Activated CD8-positive, alpha-beta memory T cell treated with anti-CD3 and anti-CD28 coated beads for 36 hours (primary cell): ENCODE measurements at regions not wholly inside any gene's neighbourhood (a gene's known extent, or its start where the extent isn't known, plus 50 kb on each side); places are given as distances from the start of the nearest gene placed in this dataset.

Experiments
- CTCF ChIA-PET: fragments of 350-600 bp; sonication (Branson Sonifier 250); formaldehyde crosslinking; loops from one replicate; lab custom pipeline; 2021; ENCODE audit warnings: antibody characterized with exemption; lab: Charles Lee
- POLR2A ChIA-PET: fragments of 350-600 bp; sonication (Branson Sonifier 250); formaldehyde crosslinking; loops from one replicate; lab custom pipeline; 2021; ENCODE audit warnings: antibody characterized with exemption; lab: Charles Lee

GRCh38 chr22:48089601-48090331, 1327.3 kb downstream of the TBC1D22A start:
- CTCF ChIA-PET, result no interaction called here
- POLR2A ChIA-PET, result no interaction called here

DNA sequence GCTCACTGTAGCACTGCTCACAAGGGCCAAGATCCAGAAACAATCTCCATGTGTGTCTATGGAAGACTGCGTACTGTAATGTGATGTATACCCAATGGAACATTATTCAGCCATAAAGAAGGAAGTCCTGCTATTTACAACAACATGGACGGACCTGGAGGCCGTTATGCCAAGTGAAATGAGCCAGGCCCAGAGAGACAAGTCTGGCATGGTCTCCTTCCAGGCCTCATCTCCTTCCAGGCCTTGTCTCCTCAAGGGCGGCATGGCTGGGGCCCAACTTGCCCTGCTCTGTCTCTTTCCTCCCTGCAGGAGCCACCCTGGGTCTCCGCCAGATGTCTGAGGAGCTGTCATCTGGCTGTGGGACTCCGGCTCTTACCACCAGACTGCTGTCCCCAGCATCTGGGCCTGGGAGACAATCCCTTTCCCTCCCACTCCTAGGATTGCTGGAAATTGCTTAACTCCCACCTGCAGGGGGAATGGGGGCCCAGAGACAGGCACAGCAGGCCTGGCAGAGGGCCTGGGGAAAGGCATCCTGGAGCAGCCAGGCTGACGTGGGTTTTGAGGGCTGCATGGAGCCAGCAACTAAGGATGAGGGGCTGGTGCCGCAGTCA, 1326.6 kb downstream of the TBC1D22A start:
- POLR2A ChIA-PET, result no interaction called here

DNA sequence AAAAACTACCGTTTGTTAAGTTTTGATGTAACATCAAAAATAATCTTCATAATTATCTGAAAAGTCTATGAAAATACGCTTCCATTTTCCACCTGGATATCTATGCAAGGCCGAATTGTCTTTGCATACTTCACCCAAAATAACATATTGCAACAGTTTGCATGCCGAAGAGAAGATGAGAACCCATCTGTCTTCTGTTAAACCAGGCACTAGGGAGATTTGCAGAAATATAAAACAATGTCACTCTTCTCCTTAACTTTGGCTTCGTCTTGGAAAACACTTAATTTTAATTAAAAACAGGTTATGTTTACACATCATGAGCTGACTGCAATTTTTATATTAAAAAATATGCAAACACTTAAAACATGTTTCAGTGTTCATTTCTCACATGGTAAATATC, 1325.8 kb downstream of the TBC1D22A start:
- CTCF ChIA-PET, result no interaction called here
- POLR2A ChIA-PET, result no interaction called here

More for the DNA sequence above, 1326.6 kb downstream of the TBC1D22A start:
- CTCF ChIA-PET, result no interaction called here

DNA sequence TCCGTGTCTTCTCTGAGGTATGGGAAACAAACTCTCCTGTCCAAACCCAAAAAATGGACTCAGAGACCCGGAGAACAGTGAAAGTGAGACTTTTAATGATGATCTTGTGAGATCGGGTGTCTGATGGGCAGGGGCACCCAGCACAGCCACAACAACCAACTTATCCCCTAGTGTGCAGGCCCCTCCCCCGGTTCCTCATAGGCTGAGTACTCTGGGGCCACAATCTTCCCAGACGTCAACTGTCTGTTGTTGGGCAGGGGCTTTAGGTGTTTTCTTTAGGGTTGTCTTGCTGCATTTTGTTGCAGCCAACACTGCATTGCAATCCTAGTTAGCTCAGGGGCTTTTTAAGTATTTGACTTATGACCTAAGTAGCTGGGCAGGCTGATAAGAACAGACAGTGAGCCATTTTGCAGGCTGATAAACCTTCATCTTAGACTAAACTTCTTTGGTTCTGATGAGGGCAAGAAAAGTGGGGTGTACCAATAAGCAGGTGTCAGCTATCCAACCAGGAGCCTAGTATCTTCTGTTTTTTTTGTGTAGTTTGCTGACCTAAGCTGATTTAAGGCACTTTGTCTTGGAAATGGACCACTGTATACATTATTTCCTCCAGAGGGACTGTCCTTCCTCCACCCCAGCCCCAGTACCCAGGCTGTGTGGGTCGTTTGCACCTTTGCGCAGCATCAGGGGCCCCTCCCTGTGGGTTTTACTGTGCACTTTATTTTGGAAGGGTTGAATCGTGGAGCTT, 1323.6 kb downstream of the TBC1D22A start:
- POLR2A ChIA-PET, result no interaction called here
- CTCF ChIA-PET, result no interaction called here

DNA sequence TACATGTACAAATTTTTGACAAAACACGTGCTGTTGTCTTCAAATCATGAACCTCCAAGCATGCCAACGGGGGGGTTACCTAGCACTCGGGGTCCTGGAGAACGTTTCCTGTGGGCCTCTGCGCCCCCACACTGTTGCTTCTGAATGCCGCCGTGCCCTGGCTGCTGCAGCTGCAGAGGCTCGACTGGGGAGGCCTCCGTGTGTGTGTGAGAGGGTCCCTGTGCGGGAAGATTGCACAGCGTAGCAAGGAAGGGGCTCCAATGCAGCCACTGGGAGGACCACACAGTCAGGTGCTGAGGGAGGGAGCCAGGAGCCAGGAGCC, 1322.2 kb downstream of the TBC1D22A start:
- CTCF ChIA-PET, result no interaction called here
- POLR2A ChIA-PET, result no interaction called here

DNA sequence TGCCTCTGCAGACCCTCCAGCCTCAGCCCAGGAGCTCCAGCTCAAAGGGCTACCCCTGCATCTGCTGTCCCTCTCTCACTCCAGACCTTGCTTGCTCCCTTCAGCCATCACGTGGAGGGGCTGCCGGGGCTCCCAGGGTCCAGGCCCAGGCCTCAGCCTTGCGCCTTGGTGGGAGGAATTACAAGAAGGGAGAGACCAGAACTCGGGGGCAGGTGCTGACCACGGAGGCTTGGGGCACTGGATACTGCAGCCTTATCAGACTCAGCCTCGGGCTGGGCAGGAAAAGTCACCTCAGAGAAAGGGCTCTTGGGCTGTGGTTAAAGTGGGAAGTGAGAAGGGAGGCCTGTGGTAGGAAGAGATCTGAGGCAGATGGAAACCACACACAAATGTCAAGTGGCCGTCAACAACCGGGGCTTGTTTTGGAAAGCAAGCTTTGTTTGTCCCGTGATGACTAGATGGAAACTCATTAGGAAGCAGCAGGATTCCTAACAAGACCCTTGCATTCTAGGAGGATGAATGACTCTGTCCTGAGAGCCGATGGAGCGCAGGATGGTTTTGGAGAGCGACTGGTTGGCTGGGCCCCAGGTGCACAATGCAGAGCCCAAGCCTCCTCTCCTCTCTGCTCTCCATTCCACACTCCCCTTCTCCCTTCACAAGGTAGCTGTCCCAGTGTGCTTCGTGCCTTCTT, 1321.7 kb downstream of the TBC1D22A start:
- ChIA-PET POLR2A (no interaction called here), CTCF (no interaction called here)

DNA sequence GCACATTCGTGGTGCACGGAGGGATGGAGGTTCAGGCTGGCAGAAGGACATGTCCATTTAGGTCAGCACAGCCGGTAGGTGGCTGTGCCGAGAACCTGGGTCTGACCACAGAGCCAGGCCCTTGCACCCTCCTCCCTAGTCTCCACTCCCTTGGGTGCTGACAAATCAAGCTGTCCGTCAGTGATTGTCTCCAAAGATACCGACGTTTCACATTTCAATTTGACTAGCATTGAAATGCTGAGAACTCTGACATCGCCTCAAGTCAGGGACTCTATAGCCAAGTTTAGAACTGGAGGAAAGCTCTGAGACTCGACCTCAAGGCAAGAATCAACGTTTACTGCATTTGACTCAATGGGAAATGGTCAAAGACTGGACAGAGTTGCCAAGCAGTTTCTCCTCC, 1321.1 kb downstream of the TBC1D22A start:
- ChIA-PET CTCF (no interaction called here), POLR2A (no interaction called here)

DNA sequence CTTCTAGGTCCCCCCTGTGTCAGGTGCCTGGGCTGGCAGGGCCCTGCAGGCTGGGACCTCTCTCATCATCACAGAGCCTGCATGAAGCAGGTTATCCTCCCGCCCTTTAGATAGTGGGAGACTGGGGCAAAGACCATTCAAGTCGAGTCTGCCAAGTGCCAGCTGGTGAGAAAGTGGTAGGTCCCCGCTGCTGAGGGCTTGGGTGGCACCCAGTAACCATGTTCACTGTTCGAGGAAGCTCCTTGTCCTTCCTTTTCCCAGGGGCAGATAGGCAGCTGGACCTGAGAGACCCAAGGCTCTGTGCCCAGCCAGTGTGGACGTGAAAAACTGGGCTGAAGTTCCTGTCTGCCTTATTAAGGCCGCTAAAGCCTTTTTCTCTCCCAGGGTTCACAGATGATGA, 1319.8 kb downstream of the TBC1D22A start:
- POLR2A ChIA-PET, result no interaction called here

GRCh38 chr22:48081281-48081680, 1318.8 kb downstream of the TBC1D22A start:
- ChIA-PET POLR2A (no interaction called here), CTCF (no interaction called here)

More for the DNA sequence above, 1319.8 kb downstream of the TBC1D22A start:
- CTCF ChIA-PET, result no interaction called here

GRCh38 chr22:48080316-48081165, 1318.1 kb downstream of the TBC1D22A start:
- CTCF ChIA-PET, result no interaction called here
- POLR2A ChIA-PET, result no interaction called here

DNA sequence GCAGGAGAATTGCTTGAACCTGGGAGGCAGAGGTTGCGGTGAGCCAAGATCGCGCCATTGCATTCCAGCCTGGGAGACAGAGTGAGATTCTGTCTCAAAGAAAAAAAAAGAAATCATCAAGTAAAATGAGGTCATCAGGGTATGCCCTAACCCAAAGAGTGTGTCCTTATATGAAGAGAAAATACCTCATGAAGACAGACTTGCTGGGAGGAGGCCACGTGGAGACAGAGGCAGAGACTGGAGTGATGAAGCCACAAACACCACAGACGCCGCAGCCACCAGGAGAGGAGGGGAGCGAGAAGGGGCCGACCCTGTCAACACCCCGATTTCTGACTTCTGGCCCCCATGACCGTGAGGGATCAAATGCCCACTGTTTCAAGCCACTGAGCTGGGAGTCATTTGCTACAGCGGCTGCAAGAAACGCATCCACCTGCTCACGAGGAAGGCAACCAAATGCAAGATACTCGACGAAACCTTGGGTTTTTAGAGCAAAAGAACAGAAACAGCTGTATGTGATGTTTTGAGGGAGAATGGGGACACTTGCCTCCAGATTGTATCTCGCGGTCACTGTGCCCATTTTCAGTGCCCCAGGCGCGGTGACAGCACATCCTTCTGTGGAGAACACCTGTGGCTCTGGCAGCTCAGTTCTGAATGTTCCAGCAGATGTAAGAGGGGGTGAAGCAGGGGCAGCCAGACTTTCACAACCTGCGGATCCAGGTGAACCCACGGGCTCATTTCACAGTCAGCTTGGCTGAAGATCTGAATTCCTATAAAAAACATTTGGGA, 1317.2 kb downstream of the TBC1D22A start:
- ChIA-PET POLR2A (no interaction called here), CTCF (no interaction called here)

DNA sequence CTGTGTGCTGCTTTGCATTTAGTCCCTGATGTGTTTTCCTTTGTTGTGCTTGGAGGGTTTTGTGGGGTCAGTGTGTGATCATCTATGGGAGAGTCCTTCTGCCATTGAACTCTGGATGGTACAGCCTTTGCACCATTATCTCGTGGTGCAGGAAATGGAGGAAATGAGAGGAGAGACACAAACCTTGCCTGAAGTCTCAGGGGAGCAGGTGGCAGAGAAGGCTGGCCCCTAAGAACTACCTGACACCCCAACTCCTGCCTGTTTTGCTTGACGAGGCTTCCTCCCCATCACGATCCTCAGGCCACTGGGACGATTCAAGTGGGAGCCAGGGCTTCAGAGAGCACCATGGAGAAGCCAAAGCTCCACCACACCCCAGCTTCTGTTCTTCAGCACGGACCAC, 1316.4 kb downstream of the TBC1D22A start:
- ChIA-PET POLR2A (no interaction called here), CTCF (no interaction called here)

DNA sequence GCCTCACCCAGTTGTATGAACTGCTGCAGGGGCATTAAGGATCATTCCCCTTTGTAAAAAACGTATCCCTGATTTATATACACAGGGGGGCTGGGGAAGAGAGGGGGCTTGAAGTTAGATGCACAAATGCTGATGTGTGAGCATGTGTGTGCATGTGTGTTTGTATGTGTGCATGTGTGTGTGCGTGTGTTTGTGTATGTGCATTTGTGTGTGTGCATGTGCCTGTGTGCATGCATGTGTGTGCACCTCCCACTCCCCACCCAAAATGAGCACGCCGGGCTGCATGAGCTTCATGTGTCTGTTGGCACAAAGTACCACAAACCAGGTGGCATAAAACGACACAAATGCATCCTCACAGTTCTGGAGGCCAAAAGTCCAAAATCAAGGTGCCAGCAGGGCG, 1315.2 kb downstream of the TBC1D22A start:
- ChIA-PET POLR2A (no interaction called here), CTCF (no interaction called here)

DNA sequence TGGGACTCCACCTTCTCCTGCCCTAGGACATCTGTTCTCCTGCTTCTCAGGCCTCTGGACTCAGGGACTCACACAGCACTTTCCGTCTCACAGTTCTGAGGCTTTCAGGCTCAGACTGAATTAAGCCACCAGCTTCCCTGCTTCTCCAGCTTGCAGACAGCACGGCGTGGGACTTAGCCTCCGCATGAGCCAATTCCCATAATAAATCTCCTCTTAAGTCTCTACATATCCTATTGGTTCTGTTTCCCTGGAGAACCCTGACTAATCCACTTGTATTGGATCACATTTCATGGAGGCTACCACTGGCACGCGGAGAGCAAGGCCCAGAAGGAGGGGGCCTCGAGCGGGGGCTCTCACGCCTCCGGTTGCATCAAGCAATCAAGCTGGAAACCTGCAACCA, 1313.6 kb downstream of the TBC1D22A start:
- CTCF ChIA-PET, result no interaction called here
- POLR2A ChIA-PET, result no interaction called here

- ChIA-PET CTCF (no interaction called here), POLR2A (no interaction called here)
Observed at GRCh38 chr22:48075604-48076003, 1313.2 kb downstream of the TBC1D22A start.

- ChIA-PET CTCF (no interaction called here), POLR2A (no interaction called here)
Observed at GRCh38 chr22:48072777-48073176, 1310.3 kb downstream of the TBC1D22A start.

DNA sequence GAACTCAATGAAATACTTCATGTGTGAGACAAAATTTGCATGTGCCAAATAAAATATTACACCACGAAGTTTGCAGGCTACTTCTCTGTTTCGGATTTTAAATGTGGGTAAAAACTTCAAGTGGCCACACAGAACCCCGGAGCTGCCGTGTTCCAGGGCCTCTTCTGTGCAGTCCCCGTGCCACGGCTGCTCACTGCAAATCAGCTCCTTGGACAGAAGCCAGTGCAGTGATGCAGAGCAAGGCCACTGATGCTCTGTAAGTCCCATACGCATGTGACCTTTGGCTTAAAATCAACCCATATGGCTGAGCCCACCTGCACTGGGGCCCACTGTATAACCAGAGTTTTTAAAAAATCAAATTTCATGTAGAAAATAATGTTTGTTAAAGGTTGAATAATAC, 1309.4 kb downstream of the TBC1D22A start:
- ChIA-PET POLR2A (interaction anchor here (0.6 kb wide), 1 partner anchor 44 kb away, joined by 7 read pairs; no protein-coding TSS in a partner anchor), CTCF (no interaction called here)

DNA sequence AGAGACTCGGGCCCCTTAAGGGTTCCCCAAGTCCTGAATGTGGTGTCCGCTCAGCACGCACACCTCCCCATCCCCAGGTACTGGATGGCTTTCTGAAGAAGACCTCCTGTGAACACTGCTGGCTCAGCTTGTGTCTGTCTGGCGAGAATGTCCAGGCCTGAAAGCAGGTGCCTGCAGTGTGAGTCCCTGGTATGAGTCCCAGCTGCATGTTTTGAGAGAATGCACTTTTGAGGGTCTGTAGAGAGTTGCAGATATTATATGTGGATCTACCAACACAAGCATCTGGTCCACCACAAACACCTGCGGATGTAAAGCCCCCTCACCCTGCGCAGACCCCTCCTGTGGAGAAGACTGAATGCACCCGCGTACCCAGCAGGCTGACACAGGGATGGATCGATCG, 1308.9 kb downstream of the TBC1D22A start:
- ChIA-PET POLR2A (interaction anchor here (0.6 kb wide), 1 partner anchor 45 kb away, joined by 7 read pairs; no protein-coding TSS in a partner anchor), CTCF (no interaction called here)

DNA sequence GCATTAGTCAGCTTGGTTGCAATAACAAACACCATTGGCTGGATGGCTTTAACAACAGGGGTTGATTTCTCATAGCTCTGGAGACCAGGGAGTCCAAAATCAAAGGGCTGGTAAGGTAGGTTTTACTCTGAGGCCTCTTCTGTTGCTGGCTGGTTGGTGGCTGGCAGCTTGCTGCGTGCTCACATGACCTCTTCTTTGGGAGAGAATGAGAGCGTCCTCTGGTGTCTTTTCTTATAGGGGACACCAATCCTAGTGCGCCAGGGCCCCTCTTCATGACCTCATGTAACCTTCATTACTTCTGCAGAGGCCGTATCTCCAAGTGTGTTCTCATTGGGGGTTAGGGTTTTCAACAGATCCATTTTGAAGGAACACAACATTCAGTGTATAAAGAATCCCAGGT, 1308.3 kb downstream of the TBC1D22A start:
- POLR2A ChIA-PET, result no interaction called here

More for the DNA sequence above, 1308.3 kb downstream of the TBC1D22A start:
- CTCF ChIA-PET, result no interaction called here
